ENCODE measurements at regions not wholly inside any gene's neighbourhood (a gene's known extent, or its start where the extent isn't known, plus 50 kb on each side); places are given as distances from the start of the nearest gene placed in this dataset.
A peak's percentile ranks its signal among the peaks of the same experiment; 100 is the strongest.
"Not testable (repeated sequence)": the region's sequence is repeated elsewhere in the genome, so short reads cannot be mapped to it uniquely, and the experiment has no call there.

GRCh38 chr12:9450127-9450567 is 157.6 kb downstream of the KLRB1 start:
- not testable (repeated sequence) for H3K4me3 Mint-ChIP-seq (ENCODE audit: unreplicated experiment); H3K4me1 Mint-ChIP-seq (ENCODE audit: low read depth, unreplicated experiment); DNase-seq; H3K36me3 Mint-ChIP-seq (ENCODE audit: unreplicated experiment); H3K27ac Mint-ChIP-seq (ENCODE audit: unreplicated experiment); H3K27me3 Mint-ChIP-seq (ENCODE audit: unreplicated experiment); H3K9me3 Mint-ChIP-seq (ENCODE audit: unreplicated experiment)

DNA sequence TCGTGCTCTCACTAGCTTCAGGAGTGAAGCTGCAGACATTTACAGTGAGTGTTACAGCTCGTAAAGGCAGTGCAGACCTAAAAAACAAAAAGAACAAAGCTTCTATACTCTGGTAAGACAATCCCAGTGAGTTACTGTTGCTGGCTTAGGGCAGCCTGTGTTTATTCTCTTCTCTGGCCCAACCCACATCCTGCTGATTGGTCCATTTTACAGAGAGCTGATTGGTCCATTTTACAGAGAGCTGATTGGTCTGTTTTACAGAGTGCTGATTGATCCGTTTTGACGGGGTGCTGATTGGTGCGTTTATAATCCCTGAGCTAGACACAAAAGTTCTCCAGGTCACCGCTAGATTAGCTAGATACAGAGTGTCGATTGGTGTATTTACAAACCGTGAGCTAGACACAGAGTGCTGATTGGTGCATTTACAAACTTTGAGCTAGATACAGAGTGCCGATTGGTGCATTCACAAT is 158.0 kb downstream of the KLRB1 start:
- peak overlapping the region; percentile 55 for H3K4me3 Mint-ChIP-seq (ENCODE audit: unreplicated experiment)
- H3K9me3 Mint-ChIP-seq (ENCODE audit: unreplicated experiment); H3K27ac Mint-ChIP-seq (ENCODE audit: unreplicated experiment); DNase-seq; H3K4me1 Mint-ChIP-seq (ENCODE audit: low read depth, unreplicated experiment); H3K36me3 Mint-ChIP-seq (ENCODE audit: unreplicated experiment); H3K27me3 Mint-ChIP-seq (ENCODE audit: unreplicated experiment): not testable (repeated sequence)

- DNase-seq: no peak
- peak overlapping the region; percentile 95 for H3K4me3 Mint-ChIP-seq (ENCODE audit: unreplicated experiment)
- peaks cover 3% of the 10 kb centered on the region for H3K27me3 Mint-ChIP-seq (ENCODE audit: unreplicated experiment)
- no peaks in the 10 kb centered on the region for H3K36me3 Mint-ChIP-seq (ENCODE audit: unreplicated experiment)
- no peaks in the 10 kb centered on the region for H3K9me3 Mint-ChIP-seq (ENCODE audit: unreplicated experiment)
- H3K27ac Mint-ChIP-seq (ENCODE audit: unreplicated experiment): no peak overlapping the region
- no peaks in the 10 kb centered on the region for H3K4me1 Mint-ChIP-seq (ENCODE audit: low read depth, unreplicated experiment)
- TF ChIP-seq CTCF (IDR thresholded peaks at IDR 0.05; ENCODE audit: partially characterized antibody, unreplicated experiment): no peak
These were observed 158.5 kb downstream of the KLRB1 start for GRCh38 chr12:9449181-9449580.

- H3K27me3 Mint-ChIP-seq (ENCODE audit: unreplicated experiment); H3K9me3 Mint-ChIP-seq (ENCODE audit: unreplicated experiment); DNase-seq; H3K27ac Mint-ChIP-seq (ENCODE audit: unreplicated experiment); H3K4me1 Mint-ChIP-seq (ENCODE audit: low read depth, unreplicated experiment); H3K36me3 Mint-ChIP-seq (ENCODE audit: unreplicated experiment): not testable (repeated sequence)
- H3K4me3 Mint-ChIP-seq (ENCODE audit: unreplicated experiment): peak overlapping the region; percentile 95
These were observed 159.1 kb downstream of the KLRB1 start for GRCh38 chr12:9448648-9449047.

- not testable (repeated sequence) for H3K27ac Mint-ChIP-seq (ENCODE audit: unreplicated experiment); H3K36me3 Mint-ChIP-seq (ENCODE audit: unreplicated experiment); H3K4me1 Mint-ChIP-seq (ENCODE audit: low read depth, unreplicated experiment); H3K27me3 Mint-ChIP-seq (ENCODE audit: unreplicated experiment); H3K9me3 Mint-ChIP-seq (ENCODE audit: unreplicated experiment)
- peak; percentile 88 for DNase-seq
- peak overlapping the region; percentile 95 for H3K4me3 Mint-ChIP-seq (ENCODE audit: unreplicated experiment)
These were observed 159.7 kb downstream of the KLRB1 start for GRCh38 chr12:9447791-9448614.

DNA sequence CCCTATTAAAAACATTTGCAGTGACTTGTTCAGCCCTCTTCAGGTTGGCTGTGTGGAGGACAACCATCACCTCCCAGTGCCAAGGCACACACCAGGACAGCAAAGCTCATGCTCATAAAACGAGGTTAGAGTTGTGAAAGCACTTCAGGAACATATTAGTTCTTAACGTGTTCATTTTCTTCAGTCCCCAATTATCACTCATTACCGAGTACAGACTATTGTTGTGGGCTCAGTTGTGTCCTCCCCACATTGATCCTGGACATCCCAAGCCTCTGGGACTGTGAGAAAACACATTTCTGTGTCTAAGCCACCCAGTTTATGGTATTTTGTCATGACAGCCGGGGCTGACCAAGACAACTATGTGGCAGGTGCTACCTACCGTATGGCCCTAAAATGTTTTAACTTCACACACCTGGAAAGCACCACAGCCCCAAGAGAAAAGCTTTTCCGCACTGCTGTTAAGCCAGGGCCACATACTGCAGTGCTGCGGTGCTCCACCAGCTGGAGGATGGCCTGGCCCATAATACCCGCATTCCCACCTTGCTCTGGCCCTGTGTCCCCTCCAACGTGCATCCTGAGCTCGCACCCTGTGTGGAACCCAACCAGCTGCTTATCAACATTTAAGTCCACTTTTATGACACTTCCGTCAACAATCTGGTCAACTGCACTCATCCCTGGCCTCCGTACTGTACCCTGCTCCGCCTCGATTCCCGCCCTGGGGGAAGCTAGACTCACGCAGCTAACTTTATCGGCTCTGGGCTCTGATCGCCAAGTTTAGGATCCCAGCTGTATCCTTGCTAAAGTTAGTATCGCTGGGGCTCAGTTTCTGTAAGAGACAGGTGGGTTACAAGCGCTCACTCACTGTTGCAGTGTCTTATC is 160.6 kb downstream of the KLRB1 start:
- DNase-seq; H3K27me3 Mint-ChIP-seq (ENCODE audit: unreplicated experiment); H3K36me3 Mint-ChIP-seq (ENCODE audit: unreplicated experiment); H3K4me1 Mint-ChIP-seq (ENCODE audit: low read depth, unreplicated experiment); H3K9me3 Mint-ChIP-seq (ENCODE audit: unreplicated experiment); H3K27ac Mint-ChIP-seq (ENCODE audit: unreplicated experiment): not testable (repeated sequence)
- H3K4me3 Mint-ChIP-seq (ENCODE audit: unreplicated experiment): peak overlapping the region; percentile 95

- H3K27ac Mint-ChIP-seq (ENCODE audit: unreplicated experiment); H3K4me1 Mint-ChIP-seq (ENCODE audit: low read depth, unreplicated experiment); H3K36me3 Mint-ChIP-seq (ENCODE audit: unreplicated experiment); H3K4me3 Mint-ChIP-seq (ENCODE audit: unreplicated experiment); H3K27me3 Mint-ChIP-seq (ENCODE audit: unreplicated experiment); DNase-seq; H3K9me3 Mint-ChIP-seq (ENCODE audit: unreplicated experiment): not testable (repeated sequence)
These were observed 167.3 kb downstream of the KLRB1 start for GRCh38 chr12:9440428-9440827.

DNA sequence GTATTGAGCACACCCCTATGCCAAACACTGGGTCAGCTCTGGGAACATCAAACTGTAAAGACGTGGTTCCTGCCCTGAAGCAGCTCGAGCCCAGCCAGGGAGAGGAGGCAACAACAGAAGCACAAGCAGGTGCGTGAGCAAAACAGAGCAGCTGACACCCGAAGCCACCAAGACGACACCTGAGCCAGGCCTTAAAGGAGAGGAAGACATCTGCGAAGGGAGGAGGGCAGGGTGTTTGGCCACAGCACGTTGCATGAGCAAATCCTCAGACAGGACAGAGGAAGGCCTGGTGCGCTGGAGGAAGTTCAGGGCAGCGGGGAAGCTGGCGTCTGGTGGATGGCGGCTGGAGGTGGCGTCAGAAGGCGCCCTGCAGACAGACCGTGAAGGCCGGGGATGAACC is 172.0 kb downstream of the KLRB1 start:
- H3K27me3 Mint-ChIP-seq (ENCODE audit: unreplicated experiment); H3K36me3 Mint-ChIP-seq (ENCODE audit: unreplicated experiment); DNase-seq; H3K9me3 Mint-ChIP-seq (ENCODE audit: unreplicated experiment); H3K4me3 Mint-ChIP-seq (ENCODE audit: unreplicated experiment); H3K4me1 Mint-ChIP-seq (ENCODE audit: low read depth, unreplicated experiment); H3K27ac Mint-ChIP-seq (ENCODE audit: unreplicated experiment): not testable (repeated sequence)

DNA sequence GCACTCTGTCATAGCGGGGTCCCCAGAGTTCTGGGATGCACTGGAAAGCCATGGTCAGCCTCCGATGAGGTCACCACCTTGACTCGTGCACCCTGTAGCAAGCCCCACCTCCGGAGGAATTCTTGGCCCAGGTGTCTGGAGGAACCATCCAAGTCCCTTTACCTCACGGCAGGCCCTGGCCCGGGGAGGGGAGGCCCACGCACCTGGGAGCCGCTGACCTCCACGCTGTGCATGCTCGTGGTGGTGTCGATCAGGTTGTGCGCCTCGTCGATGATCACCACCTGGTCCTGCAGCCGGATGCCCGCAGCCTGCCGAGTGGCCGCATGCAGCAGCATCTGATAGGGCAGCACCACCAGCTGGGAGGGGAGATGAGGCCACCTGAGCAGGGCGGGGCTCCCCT is 177.3 kb downstream of the KLRB1 start:
- H3K4me3 Mint-ChIP-seq (ENCODE audit: unreplicated experiment); H3K9me3 Mint-ChIP-seq (ENCODE audit: unreplicated experiment); DNase-seq; H3K27ac Mint-ChIP-seq (ENCODE audit: unreplicated experiment); H3K27me3 Mint-ChIP-seq (ENCODE audit: unreplicated experiment); H3K4me1 Mint-ChIP-seq (ENCODE audit: low read depth, unreplicated experiment); H3K36me3 Mint-ChIP-seq (ENCODE audit: unreplicated experiment): not testable (repeated sequence)

GRCh38 chr12:9428856-9429255 is 178.9 kb downstream of the KLRB1 start:
- not testable (repeated sequence) for DNase-seq; H3K4me3 Mint-ChIP-seq (ENCODE audit: unreplicated experiment); H3K27me3 Mint-ChIP-seq (ENCODE audit: unreplicated experiment); H3K27ac Mint-ChIP-seq (ENCODE audit: unreplicated experiment); H3K4me1 Mint-ChIP-seq (ENCODE audit: low read depth, unreplicated experiment); H3K36me3 Mint-ChIP-seq (ENCODE audit: unreplicated experiment); H3K9me3 Mint-ChIP-seq (ENCODE audit: unreplicated experiment)

DNA sequence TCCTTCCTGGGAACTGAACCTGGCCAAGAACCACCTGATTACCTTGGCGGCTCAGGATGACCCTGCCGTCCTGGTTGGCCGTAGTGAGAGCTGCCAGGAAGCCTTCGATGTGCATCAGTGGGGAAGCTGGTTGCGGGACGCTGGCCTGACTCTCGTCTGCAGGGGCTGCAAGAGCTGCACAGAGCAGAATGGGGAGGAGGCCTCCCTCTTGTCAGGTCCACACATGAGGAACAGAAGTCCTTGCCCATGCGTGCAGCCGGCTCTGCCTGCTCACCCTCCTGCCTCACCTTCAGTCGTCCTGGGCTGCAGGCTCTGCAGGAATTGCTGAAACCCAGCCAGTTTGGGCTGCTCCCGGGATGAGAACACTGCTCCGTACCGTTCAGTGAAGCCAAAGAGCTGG is 182.3 kb downstream of the KLRB1 start:
- not testable (repeated sequence) for H3K4me1 Mint-ChIP-seq (ENCODE audit: low read depth, unreplicated experiment); DNase-seq

More for the DNA sequence above, 182.3 kb downstream of the KLRB1 start:
- H3K9me3 Mint-ChIP-seq (ENCODE audit: unreplicated experiment); H3K27ac Mint-ChIP-seq (ENCODE audit: unreplicated experiment); H3K4me3 Mint-ChIP-seq (ENCODE audit: unreplicated experiment); H3K27me3 Mint-ChIP-seq (ENCODE audit: unreplicated experiment); H3K36me3 Mint-ChIP-seq (ENCODE audit: unreplicated experiment): not testable (repeated sequence)

All from glutamatergic neuron (in vitro differentiated cells).